ENCODE measurements at regions not wholly inside any gene's neighbourhood (a gene's known extent, or its start where the extent isn't known, plus 50 kb on each side); places are given as distances from the start of the nearest gene placed in this dataset.

DNA sequence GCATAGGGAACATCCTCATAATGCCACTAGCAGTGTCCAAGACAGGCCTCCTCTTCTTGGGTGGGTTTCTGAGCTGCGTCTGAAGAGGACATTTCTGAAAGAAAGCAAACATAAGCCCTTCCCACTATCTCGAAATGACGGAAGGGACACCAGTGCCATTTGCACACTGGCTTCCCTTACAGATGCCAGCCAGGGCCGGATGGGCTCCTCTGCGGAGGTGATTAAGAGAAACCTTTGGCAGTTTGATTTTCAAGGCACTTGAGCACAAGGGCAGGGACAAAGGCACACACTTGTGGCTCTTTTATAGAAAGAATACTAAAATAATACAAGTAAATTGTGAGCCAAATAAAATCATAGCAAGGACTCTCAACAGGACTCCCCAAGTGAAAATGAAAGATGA, 106.6 kb upstream of the CELF2 start:
- TF ChIP-seq, protein P1, sequence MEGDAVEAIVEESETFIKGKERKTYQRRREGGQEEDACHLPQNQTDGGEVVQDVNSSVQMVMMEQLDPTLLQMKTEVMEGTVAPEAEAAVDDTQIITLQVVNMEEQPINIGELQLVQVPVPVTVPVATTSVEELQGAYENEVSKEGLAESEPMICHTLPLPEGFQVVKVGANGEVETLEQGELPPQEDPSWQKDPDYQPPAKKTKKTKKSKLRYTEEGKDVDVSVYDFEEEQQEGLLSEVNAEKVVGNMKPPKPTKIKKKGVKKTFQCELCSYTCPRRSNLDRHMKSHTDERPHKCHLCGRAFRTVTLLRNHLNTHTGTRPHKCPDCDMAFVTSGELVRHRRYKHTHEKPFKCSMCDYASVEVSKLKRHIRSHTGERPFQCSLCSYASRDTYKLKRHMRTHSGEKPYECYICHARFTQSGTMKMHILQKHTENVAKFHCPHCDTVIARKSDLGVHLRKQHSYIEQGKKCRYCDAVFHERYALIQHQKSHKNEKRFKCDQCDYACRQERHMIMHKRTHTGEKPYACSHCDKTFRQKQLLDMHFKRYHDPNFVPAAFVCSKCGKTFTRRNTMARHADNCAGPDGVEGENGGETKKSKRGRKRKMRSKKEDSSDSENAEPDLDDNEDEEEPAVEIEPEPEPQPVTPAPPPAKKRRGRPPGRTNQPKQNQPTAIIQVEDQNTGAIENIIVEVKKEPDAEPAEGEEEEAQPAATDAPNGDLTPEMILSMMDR (IDR thresholded peaks at IDR 0.05; ENCODE audit: low read length): no peak
- no peak for TF ChIP-seq EZH2 (IDR thresholded peaks at IDR 0.05; ENCODE audit: borderline replicate concordance, low read length)
